Left kidney (tissue), 1 donor: ENCODE measurements at regions not wholly inside any gene's neighbourhood (a gene's known extent, or its start where the extent isn't known, plus 50 kb on each side); places are given as distances from the start of the nearest gene placed in this dataset.

Experiments used
- DNase-seq: peaks from one replicate; pipeline ENCODE4 v3.0.0-alpha.2; 2013

- DNase-seq: no peak
These were observed 220.6 kb upstream of the RPL34 start for GRCh38 chr4:108399610-108400265.

GRCh38 chr4:108398836-108399235 is 221.5 kb upstream of the RPL34 start:
- no peak for DNase-seq

- peak; percentile 38 for DNase-seq
These were observed 222.1 kb upstream of the RPL34 start for GRCh38 chr4:108398316-108398715.

GRCh38 chr4:108397850-108398249 is 222.5 kb upstream of the RPL34 start:
- no peak for DNase-seq

- no peak for DNase-seq
These were observed 223.4 kb upstream of the RPL34 start for GRCh38 chr4:108396900-108397497.

GRCh38 chr4:108395786-108396185 is 224.6 kb upstream of the RPL34 start:
- no peak for DNase-seq

GRCh38 chr4:108393890-108394472 is 225.2 kb upstream of the LEF1 start:
- DNase-seq: no peak

- no peak for DNase-seq
These were observed 223.1 kb upstream of the LEF1 start for GRCh38 chr4:108391701-108392455.

GRCh38 chr4:108385076-108385475 is 216.3 kb upstream of the LEF1 start:
- DNase-seq: no peak

- no peak for DNase-seq
These were observed 215.8 kb upstream of the LEF1 start for GRCh38 chr4:108384544-108384943.

GRCh38 chr4:108383157-108383556 is 214.4 kb upstream of the LEF1 start:
- no peak for DNase-seq

GRCh38 chr4:108382751-108383150 is 214.0 kb upstream of the LEF1 start:
- no peak for DNase-seq

GRCh38 chr4:108378164-108378563 is 209.4 kb upstream of the LEF1 start:
- no peak for DNase-seq

GRCh38 chr4:108377021-108377420 is 208.3 kb upstream of the LEF1 start:
- DNase-seq: no peak

GRCh38 chr4:108375434-108375833 is 206.7 kb upstream of the LEF1 start:
- DNase-seq: no peak

- no peak for DNase-seq
These were observed 203.9 kb upstream of the LEF1 start for GRCh38 chr4:108372681-108373080.

GRCh38 chr4:108371282-108371681 is 202.6 kb upstream of the LEF1 start:
- no peak for DNase-seq

- DNase-seq: no peak
These were observed 201.8 kb upstream of the LEF1 start for GRCh38 chr4:108370291-108371141.

GRCh38 chr4:108369035-108369655 is 200.4 kb upstream of the LEF1 start:
- no peak for DNase-seq

- DNase-seq: no peak
These were observed 199.0 kb upstream of the LEF1 start for GRCh38 chr4:108367751-108368150.

GRCh38 chr4:108366716-108367115 is 198.0 kb upstream of the LEF1 start:
- DNase-seq: no peak

GRCh38 chr4:108365551-108365950 is 196.8 kb upstream of the LEF1 start:
- no peak for DNase-seq
